GM04503 (cell line): ENCODE measurements at regions not wholly inside any gene's neighbourhood (a gene's known extent, or its start where the extent isn't known, plus 50 kb on each side); places are given as distances from the start of the nearest gene placed in this dataset.

Experiments used
- DNase-seq: peaks from one replicate; pipeline ENCODE4 v3.0.0-alpha.2; 2012; ENCODE audit warnings: low read depth

- no peak for DNase-seq
These were observed 297.1 kb upstream of the DUSP10 start for GRCh38 chr1:222038971-222039370.

DNA sequence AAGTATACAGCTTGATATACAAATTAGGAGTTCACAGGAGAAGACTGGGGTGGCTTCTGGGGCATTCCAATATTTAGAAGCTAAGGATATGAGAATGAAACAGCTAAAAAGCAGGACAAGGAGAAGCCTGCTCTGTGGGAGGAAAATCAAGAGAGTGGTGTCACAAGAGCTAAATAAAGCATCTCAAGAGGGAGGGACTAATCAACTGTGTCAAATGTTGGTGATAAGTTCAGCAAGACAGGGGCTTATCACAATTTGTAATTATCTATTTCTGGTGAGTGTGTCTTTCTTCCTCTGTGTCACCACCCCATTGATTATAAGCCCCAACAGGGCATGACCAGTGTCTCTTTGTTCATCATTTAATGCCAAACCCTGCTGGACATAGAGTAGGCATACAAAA is 295.8 kb upstream of the DUSP10 start:
- no peak for DNase-seq

- no peak for DNase-seq
These were observed 292.9 kb upstream of the DUSP10 start for GRCh38 chr1:222034790-222035189.

DNA sequence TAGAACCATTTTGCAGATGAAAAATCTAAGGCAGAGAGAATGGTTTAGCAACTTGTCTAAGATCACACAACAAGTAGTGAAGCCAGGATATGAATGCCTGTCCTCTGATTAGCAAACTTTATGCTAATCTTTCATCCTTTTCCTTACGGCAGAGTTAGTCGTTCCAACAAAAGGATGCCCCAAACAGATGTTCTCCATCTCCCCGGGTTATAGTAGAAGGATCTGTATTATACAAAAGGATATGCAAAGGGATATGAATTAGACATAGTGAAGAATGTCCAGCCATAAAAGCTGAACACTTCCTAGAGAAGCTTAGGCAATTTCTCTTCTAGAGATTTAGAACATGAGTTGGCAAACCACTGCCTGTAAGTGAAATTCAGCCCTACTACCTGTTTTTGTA is 291.6 kb upstream of the DUSP10 start:
- no peak for DNase-seq

DNA sequence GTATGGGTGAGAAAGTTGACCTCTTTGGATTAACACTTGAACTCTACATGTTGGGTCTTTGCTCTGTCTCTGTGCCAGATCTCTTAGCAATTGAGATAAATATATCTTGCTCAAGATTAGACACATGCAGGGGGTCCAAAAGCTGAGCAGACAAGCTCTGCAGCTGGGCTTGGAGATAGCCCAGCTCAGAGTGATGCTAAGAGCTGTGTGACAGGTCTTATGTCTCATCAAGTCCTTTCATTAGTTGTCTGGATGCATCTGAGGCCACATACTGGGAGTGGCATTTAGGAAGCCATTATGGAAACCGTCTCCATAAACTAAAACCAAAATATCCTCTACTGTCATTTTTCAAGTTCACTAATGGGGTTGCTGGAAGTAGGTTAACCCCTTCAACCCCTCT is 289.4 kb upstream of the DUSP10 start:
- DNase-seq = no peak

DNA sequence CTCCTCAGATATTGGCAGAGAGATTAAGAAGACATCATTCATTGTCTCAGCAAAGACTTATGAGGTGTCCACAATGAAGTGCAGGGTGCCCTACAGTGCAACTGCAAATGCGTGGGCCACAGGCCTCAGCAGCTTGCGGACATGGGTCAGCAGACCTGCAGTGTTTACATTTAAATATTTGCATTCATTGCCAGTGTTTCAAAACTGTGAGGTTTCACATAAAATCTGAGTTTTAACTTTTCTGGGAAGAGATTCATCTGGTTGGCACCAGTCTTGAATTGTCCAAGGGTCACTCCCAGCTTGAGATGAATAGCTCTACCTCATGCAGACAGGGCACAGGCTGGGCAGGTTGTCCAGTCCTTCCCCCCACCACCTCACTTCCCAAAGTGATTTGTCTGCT is 286.8 kb upstream of the DUSP10 start:
- DNase-seq = no peak

DNA sequence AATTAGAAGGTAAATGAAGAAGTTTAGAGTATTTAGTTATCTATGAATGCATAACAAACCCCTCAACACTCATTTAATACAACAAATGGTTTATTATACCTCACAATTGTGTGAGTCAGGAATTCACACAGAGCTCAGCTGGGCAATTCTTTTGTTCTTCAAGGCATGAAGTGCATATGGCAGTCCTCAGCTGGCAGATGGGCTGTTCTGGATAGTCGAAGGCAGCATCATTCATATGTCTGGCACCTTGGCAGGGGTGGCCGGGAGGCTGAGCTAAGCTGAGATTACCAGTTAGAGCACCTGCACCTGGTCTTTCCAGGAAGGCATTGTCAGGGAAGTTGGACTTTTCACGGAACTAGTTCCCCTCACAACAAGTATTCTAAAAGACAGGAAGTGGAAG is 286.2 kb upstream of the DUSP10 start:
- DNase-seq = no peak

GRCh38 chr1:222026280-222026679 is 284.4 kb upstream of the DUSP10 start:
- DNase-seq = no peak

GRCh38 chr1:222023025-222023424 is 281.1 kb upstream of the DUSP10 start:
- no peak for DNase-seq

DNA sequence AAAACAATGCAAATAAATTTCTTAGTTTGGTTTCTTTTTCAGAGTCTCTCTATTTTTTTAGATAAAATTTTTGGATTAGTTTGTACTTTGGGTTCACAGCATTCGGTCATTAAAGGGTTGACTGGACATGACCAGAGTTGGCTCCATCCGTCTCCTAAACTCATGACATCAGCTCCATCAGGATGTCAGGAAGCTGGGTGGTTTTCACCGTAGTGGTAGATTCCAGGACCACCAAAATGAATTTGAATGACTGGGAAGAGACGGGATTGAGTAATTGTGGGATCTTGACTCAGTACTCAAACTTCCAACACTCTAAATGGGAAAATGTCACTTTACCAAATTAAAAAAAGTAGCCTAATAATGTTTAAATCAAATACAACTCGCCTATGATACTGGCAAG is 279.2 kb upstream of the DUSP10 start:
- no peak for DNase-seq

- DNase-seq = no peak
These were observed 278.7 kb upstream of the DUSP10 start for GRCh38 chr1:222020553-222020952.

DNA sequence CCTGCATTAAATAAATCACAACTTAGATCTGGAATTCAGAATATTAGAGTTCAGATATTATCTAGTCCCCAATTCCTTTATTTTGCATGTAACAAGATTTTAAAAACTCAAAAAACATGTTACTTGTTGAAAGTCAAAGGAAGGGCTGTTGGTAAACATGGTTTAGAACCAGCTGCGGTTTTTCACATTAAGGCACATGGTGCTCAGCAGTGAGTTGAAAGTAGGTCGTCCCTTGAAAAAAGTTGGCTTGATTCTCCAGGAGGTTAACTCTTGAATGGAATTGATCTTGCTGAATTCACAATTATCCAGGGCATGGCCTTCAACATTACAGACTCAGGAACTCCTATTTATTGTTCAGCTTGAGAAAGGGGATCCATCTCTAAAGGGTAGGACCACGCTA is 277.1 kb upstream of the DUSP10 start:
- DNase-seq = no peak

- DNase-seq = no peak
These were observed 276.2 kb upstream of the DUSP10 start for GRCh38 chr1:222018041-222018440.

DNA sequence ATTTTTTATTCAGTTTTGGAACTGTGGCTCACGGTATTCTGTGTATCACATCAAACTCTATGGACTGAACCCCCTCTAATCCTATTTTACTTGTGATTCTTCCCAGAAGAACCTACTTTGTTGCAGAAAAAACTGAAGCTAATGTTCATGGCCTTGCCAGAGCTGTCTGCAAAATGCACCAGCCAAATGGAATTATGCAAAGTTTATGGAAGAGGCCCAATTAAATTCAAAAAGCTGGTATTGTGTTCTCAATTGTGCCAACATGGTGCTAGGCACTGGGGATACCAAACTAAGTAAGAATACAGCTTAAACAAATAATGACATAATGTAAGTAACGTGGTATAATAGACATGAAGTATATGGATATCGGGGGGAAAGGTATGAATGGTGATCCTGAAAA is 273.8 kb upstream of the DUSP10 start:
- no peak for DNase-seq

DNA sequence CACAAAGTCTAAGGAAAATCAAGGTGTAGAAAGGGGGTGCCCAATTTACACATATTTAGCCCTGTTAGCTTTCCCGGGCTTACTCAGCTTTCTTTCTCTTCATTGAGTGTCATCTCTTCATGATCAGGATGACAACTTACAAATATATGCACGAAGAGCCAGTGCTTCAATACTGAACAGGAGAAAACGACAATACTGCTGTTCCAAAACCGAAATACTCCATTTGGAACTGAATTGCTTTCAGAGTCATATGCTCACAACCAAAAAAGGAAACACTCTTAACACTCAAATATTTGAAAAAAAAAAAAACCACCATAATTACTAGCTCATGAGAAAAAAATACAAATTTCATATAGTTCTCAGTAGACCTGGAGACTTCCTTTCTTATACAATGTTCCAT is 272.1 kb upstream of the DUSP10 start:
- DNase-seq = no peak

GRCh38 chr1:222012816-222013215 is 270.9 kb upstream of the DUSP10 start:
- DNase-seq = no peak

- no peak for DNase-seq
These were observed 268.4 kb upstream of the DUSP10 start for GRCh38 chr1:222010306-222010705.

DNA sequence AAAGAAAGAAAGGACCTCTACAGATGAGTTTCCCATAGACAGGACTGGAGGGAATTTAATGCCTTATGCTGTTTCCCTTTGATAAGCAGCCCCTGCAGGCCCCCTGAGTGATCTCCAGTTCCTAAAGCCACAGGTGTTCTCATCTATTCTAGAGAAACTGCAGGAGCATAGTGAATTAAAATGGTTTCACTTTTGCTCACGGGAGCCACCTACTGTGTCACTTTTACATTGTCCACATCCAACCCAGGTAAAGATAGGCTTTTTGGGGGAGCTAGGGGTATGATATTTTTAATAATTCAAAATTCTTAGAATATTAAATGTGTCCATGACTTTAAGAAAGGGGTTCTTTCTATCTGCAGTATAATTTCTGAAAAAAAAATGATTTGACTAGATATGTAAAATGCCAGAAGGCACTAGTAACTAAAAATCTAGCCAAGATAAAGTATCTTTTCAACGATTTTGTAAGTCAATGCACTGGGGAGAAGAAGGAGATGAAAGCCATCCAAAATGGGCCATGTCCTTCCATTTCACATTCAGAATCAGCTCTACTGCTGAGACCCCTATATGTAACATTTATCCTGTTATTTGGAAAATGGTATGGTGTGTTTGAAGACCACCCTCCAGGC is 267.3 kb upstream of the DUSP10 start:
- DNase-seq = no peak

GRCh38 chr1:222006715-222007114 is 264.8 kb upstream of the DUSP10 start:
- DNase-seq = no peak

- no peak for DNase-seq
These were observed 262.9 kb upstream of the DUSP10 start for GRCh38 chr1:222004784-222005183.

- DNase-seq = no peak
These were observed 262.1 kb upstream of the DUSP10 start for GRCh38 chr1:222004034-222004433.

GRCh38 chr1:222002503-222002902 is 260.6 kb upstream of the DUSP10 start:
- no peak for DNase-seq

DNA sequence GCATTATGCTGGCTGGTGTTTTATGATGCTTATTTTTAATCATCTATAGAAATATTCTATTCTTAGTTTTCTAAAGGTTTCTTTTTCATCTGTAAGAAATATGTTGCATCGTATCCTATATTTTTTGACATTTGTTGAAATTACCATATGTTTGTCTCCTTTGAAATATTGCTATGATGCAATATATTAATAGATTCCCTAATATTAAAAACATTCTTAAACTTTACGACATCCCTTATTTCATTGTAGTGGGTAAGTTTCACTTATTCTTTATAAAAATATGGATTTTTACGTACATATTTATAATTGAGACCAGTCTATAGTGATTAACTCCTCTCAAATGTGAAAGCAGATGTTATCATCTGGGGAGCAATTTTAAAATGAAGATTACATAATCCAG is 258.2 kb upstream of the DUSP10 start:
- no peak for DNase-seq

DNA sequence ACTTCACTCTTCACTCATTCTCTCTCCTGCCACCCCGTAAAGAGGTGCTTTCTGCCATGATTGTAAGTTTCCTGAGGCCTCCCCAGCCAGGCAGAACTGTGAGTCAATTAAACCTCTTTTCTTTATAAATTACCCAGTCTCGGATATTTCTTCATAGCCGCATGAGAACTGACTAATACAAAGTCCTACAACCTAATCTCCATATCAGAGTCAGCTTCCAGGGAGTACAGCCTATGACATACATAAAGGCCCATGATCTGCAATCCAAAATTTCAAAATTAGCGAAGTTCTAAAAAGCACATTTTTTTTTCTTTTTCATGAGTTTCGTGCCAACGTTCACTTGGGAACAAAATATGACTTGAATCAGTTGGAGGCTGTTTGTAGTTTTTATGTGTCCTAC is 256.9 kb upstream of the DUSP10 start:
- DNase-seq = no peak

GRCh38 chr1:221998186-221998612 is 256.3 kb upstream of the DUSP10 start:
- DNase-seq = no peak
